ENCODE measurements at regions not wholly inside any gene's neighbourhood (a gene's known extent, or its start where the extent isn't known, plus 50 kb on each side); places are given as distances from the start of the nearest gene placed in this dataset.

- DNase-seq (ENCODE audit: low read depth in 3 of 3, low spot score in 1 of 3): no peak
These were observed 796.5 kb upstream of the SLIT2 start for GRCh38 chr4:19455196-19455595.

GRCh38 chr4:19438233-19438632 is 813.5 kb upstream of the SLIT2 start:
- DNase-seq (ENCODE audit: low read depth in 3 of 3, low spot score in 1 of 3): no peak

- no peak for DNase-seq (ENCODE audit: low read depth in 3 of 3, low spot score in 1 of 3)
These were observed 814.7 kb upstream of the SLIT2 start for GRCh38 chr4:19437008-19437407.

- DNase-seq (ENCODE audit: low read depth in 3 of 3, low spot score in 1 of 3): no peak
These were observed 822.0 kb upstream of the SLIT2 start for GRCh38 chr4:19429684-19430083.

GRCh38 chr4:19425146-19425545 is 826.6 kb upstream of the SLIT2 start:
- DNase-seq (ENCODE audit: low read depth in 3 of 3, low spot score in 1 of 3): no peak

- no peak for DNase-seq (ENCODE audit: low read depth in 3 of 3, low spot score in 1 of 3)
These were observed 834.4 kb upstream of the SLIT2 start for GRCh38 chr4:19417256-19417655.

- no peak for DNase-seq (ENCODE audit: low read depth in 3 of 3, low spot score in 1 of 3)
These were observed 835.6 kb upstream of the SLIT2 start for GRCh38 chr4:19416146-19416545.

- DNase-seq (ENCODE audit: low read depth in 3 of 3, low spot score in 1 of 3): no peak
These were observed 843.2 kb upstream of the SLIT2 start for GRCh38 chr4:19408490-19408889.

- DNase-seq (ENCODE audit: low read depth in 3 of 3, low spot score in 1 of 3): no peak
These were observed 844.9 kb upstream of the SLIT2 start for GRCh38 chr4:19406789-19407188.

GRCh38 chr4:19403786-19404370 is 847.8 kb upstream of the SLIT2 start:
- no peak for DNase-seq (ENCODE audit: low read depth in 3 of 3, low spot score in 1 of 3)

GRCh38 chr4:19402581-19403065 is 849.1 kb upstream of the SLIT2 start:
- no peak for DNase-seq (ENCODE audit: low read depth in 3 of 3, low spot score in 1 of 3)

- DNase-seq (ENCODE audit: low read depth in 3 of 3, low spot score in 1 of 3): no peak
These were observed 850.2 kb upstream of the SLIT2 start for GRCh38 chr4:19401301-19402080.

- DNase-seq (ENCODE audit: low read depth in 3 of 3, low spot score in 1 of 3): no peak
These were observed 850.9 kb upstream of the SLIT2 start for GRCh38 chr4:19400820-19401219.

GRCh38 chr4:19399001-19399400 is 852.7 kb upstream of the SLIT2 start:
- no peak for DNase-seq (ENCODE audit: low read depth in 3 of 3, low spot score in 1 of 3)

- no peak for DNase-seq (ENCODE audit: low read depth in 3 of 3, low spot score in 1 of 3)
These were observed 864.9 kb upstream of the SLIT2 start for GRCh38 chr4:19386786-19387185.

GRCh38 chr4:19382993-19383756 is 868.5 kb upstream of the SLIT2 start:
- no peak for DNase-seq (ENCODE audit: low read depth in 3 of 3, low spot score in 1 of 3)

- DNase-seq (ENCODE audit: low read depth in 3 of 3, low spot score in 1 of 3): no peak
These were observed 870.6 kb upstream of the SLIT2 start for GRCh38 chr4:19381068-19381467.

- DNase-seq (ENCODE audit: low read depth in 3 of 3, low spot score in 1 of 3): no peak
These were observed 871.1 kb upstream of the SLIT2 start for GRCh38 chr4:19380600-19380999.

GRCh38 chr4:19379191-19379708 is 872.5 kb upstream of the SLIT2 start:
- no peak for DNase-seq (ENCODE audit: low read depth in 3 of 3, low spot score in 1 of 3)

GRCh38 chr4:19375931-19376330 is 875.8 kb upstream of the SLIT2 start:
- DNase-seq (ENCODE audit: low read depth in 3 of 3, low spot score in 1 of 3): no peak

GRCh38 chr4:19375136-19375804 is 876.4 kb upstream of the SLIT2 start:
- no peak for DNase-seq (ENCODE audit: low read depth in 3 of 3, low spot score in 1 of 3)
